GM12875 (cell line): ENCODE measurements at regions not wholly inside any gene's neighbourhood (a gene's known extent, or its start where the extent isn't known, plus 50 kb on each side); places are given as distances from the start of the nearest gene placed in this dataset.

Experiments used
- H3K4me3 ChIP-seq: one replicate; pipeline ENCODE4 v1.5.1; 2011; ENCODE audit warnings: low read depth, low read length, control low read depth
- TF ChIP-seq, protein P1 (sequence below): IDR thresholded peaks from 2 replicates; pipeline ENCODE4 v1.5.1; 2011; ENCODE audit warnings: low read depth, mild to moderate bottlenecking, control low read depth, inconsistent platforms, low read length, moderate library complexity, borderline replicate concordance; ENCODE audit not compliant: insufficient read depth

DNA sequence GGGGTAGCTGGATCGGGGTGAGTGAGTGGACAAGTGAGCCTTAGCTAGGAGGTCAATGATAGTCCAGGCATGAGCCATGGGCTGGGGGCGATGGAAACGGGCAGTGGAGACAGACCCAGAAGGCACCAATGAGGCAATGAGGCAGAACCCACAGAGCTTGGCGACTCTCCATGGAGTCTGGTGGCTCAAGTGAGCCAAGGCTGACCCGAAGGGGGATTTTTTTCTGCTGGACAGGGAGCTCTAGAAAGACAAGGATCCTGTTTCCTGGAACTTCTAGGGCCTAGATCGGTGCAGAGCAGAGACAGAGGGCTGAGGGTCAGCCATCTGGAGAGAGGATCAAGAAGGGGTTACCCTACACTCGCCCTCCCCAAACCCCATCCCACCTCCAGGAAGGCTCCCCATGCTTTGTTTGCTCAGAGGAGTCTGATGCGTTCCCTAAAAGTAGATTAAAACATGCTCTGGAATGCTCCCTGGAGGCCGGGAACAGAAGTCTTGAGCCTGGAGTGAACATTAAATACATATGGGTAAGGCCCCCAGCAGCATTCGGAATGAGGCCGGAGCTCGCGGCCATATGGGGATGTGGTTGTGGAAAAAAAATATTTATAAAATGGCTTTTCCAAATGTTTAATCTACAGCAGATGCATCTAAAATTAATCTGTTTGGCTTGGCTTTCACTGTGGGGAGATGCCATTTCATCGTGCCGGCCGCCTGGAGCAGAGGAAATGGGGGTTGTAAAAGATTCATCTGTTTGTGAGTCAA is 237.8 kb upstream of the PMEPA1 start:
- no peak overlapping the region for H3K4me3 ChIP-seq
- TF ChIP-seq, protein P1, sequence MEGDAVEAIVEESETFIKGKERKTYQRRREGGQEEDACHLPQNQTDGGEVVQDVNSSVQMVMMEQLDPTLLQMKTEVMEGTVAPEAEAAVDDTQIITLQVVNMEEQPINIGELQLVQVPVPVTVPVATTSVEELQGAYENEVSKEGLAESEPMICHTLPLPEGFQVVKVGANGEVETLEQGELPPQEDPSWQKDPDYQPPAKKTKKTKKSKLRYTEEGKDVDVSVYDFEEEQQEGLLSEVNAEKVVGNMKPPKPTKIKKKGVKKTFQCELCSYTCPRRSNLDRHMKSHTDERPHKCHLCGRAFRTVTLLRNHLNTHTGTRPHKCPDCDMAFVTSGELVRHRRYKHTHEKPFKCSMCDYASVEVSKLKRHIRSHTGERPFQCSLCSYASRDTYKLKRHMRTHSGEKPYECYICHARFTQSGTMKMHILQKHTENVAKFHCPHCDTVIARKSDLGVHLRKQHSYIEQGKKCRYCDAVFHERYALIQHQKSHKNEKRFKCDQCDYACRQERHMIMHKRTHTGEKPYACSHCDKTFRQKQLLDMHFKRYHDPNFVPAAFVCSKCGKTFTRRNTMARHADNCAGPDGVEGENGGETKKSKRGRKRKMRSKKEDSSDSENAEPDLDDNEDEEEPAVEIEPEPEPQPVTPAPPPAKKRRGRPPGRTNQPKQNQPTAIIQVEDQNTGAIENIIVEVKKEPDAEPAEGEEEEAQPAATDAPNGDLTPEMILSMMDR = no peak

DNA sequence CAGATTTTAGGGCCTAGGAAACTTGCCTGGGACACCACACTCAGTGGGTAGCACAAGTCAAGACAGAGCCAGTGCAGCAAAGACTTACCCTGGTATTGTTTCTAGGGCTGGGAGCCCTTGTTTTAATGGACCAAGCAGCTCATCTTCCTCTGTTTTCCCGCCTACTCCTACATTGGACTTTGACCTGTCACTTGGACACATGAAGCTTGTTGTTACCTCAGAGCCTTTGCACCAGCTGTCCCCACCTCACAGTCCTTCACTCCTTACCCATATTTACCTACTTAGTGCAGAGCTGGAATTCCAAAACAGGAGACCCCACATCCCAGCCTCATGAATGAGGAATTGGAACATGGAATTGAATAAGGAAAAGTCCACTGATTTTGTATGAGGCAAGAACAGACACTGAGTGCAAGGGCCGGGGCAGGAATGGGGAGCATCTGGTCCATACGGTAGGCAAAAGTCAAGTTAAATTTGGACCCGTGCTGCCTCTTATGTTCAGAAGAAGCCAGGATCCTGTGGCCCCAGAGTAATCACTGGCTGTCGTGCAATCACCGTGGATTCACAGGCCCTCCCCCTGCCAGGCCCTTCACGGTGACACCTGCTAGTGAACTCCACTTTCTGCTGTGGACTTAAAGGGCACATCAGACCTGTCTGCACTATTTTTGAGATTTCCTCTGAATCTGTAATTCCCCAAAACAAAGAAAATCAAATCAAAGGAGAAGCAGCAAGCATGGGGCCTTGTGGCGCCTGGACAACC is 236.9 kb upstream of the PMEPA1 start:
- H3K4me3 ChIP-seq = no peak overlapping the region
- TF ChIP-seq, protein P1 = no peak

DNA sequence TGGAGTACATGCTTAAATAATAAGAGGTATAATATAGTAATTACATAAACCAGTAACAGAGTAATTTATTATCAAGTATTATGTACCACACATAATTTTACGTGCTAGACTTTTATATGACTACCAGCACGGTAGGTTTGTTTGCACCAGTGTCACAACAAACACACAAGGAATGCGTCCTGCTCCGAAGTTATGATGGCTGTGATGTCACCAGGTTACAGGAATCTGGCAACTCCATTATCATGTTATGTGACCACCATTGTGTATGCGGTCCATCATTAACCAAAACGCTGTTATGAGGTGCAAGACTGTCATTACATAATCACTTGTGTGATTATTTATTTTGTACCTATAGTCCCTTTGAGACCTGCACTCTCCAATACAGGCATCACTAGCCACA is 235.2 kb upstream of the PMEPA1 start:
- TF ChIP-seq, protein P1 = no peak
- H3K4me3 ChIP-seq = no peak overlapping the region

DNA sequence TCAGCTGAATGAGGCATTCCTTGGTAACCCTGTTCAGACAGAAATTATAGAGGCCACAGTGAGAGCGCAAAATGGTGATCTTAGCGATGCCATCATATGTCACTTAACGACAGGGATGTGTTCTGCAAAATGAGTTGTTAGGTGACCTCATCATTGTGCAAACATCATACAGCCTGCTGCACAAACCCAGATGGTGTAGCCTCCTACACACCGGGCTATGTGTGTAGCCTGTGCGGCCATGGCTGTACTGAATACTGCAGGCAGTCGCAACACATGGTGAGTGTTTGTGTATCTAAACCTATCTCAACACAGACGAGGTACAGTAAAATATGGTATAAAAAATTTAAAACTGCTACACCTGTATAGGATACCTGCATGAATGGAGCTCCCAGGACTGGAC is 234.1 kb upstream of the PMEPA1 start:
- no peak overlapping the region for H3K4me3 ChIP-seq
- TF ChIP-seq, protein P1 = no peak

DNA sequence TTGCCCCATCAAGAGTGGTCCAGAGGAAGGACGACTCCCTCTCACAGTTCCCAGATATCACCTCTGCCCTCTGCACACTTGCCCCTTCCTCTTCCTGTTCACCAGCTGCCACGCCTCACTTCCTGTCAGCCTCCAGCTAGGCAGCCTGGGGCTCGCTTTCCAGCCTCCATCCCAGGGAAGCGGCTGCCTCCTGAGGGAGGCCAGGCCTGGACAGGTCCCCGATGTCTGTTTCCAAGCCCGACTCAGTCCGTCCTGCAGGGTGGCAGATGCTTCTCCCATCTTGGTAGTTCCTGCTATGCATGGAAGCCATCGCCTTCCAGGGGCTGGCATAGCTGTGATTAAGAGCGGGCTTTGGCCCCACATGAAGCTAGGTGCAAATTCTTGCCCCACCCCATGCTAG is 233.5 kb upstream of the PMEPA1 start:
- H3K4me3 ChIP-seq = no peak overlapping the region
- TF ChIP-seq, protein P1 = no peak

DNA sequence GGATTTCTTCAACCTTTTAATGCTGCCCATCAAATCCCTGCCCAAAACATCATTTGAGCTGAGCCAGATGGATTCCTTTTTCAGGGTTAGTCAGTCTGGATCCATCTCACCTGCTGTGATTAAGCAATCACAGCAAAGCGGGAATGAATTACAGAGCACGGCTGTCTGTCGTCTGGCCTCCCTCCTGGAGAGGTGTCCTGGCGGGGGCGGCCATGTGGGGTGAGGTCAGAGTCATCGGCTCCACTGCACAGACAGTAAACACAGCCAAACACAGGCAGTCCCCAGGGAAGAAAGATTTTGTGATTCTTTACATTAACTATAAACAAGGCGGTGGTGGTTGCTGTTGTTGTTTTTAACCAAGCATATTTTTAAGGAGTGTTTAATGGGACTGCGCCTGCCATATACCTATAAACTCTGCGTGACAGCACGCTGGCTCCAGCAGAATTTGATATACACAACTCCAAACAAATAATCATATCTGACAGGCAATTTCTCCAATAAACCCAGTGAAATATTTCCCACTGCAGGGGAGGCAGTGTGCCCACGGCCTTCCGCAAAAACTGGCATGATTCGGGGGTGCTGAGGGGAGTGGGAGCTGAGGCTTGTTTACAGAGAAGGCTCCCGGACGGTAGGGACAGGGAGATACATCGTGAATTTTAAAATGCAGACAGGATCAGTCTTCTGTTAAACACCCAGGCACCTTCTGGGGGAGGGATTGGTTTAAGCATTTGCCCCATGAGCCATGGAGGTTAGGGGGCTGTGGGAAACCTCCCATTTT is 232.0 kb upstream of the PMEPA1 start:
- TF ChIP-seq, protein P1 = no peak
- H3K4me3 ChIP-seq = no peak overlapping the region
